NT2/D1 (cell line): ENCODE measurements at regions not wholly inside any gene's neighbourhood (a gene's known extent, or its start where the extent isn't known, plus 50 kb on each side); places are given as distances from the start of the nearest gene placed in this dataset.

Source experiments
- DNase-seq: peaks from one replicate; pipeline ENCODE4 v3.0.0-alpha.2; 2011; ENCODE audit warnings: low read depth, low spot score
- H3K27me3 ChIP-seq: 2 replicates; pipeline ENCODE4 v1.6.0; 2011; ENCODE audit warnings: mild to moderate bottlenecking; ENCODE audit not compliant: insufficient read length, insufficient read depth
- H3K36me3 ChIP-seq: 2 replicates; pipeline ENCODE4 v1.6.1; 2011; ENCODE audit warnings: mild to moderate bottlenecking, low read length, mixed read lengths; ENCODE audit not compliant: insufficient read depth, insufficient read length
- H3K4me1 ChIP-seq: 2 replicates; pipeline ENCODE4 v1.5.1; 2011; ENCODE audit not compliant: insufficient read depth, insufficient read length
- H3K4me3 ChIP-seq: 2 replicates; pipeline ENCODE4 v1.5.1; 2011; ENCODE audit warnings: low read depth; ENCODE audit not compliant: insufficient read length
- H3K9ac ChIP-seq: 2 replicates; pipeline ENCODE4 v1.6.0; 2011; ENCODE audit warnings: low read depth; ENCODE audit not compliant: insufficient read length
- H3K9me3 ChIP-seq: 2 replicates; pipeline ENCODE4 v1.5.1; 2011; ENCODE audit warnings: mild to moderate bottlenecking, low read length; ENCODE audit not compliant: insufficient read depth
- SUZ12 ChIP-seq: IDR thresholded peaks from 2 replicates; pipeline ENCODE4 v1.6.1; 2011; ENCODE audit not compliant: insufficient read length, insufficient read depth; ENCODE audit errors: extremely low read depth
- YY1 ChIP-seq: IDR thresholded peaks from 2 replicates; pipeline ENCODE4 v1.6.1; 2011; ENCODE audit not compliant: insufficient read length, insufficient read depth
- ZNF274 ChIP-seq: IDR thresholded peaks from 2 replicates; pipeline ENCODE4 v1.6.1; 2011; ENCODE audit warnings: mild to moderate bottlenecking, low read depth, low read length

- no peaks in the 10 kb centered on the region for H3K27me3 ChIP-seq
- no peak overlapping the region for H3K9ac ChIP-seq
- H3K4me3 ChIP-seq: no peak overlapping the region
- peaks cover under 1% of the 10 kb centered on the region; the same call in 1 of the 2 replicates for H3K9me3 ChIP-seq
- no peaks in the 10 kb centered on the region for H3K36me3 ChIP-seq
- TF ChIP-seq YY1: no peak
- no peak for TF ChIP-seq SUZ12
- TF ChIP-seq ZNF274: no peak
- H3K4me1 ChIP-seq: peaks cover 4% of the 10 kb centered on the region
- DNase-seq: no peak
Measured at GRCh38 chr1:168480997-168481396, 62.8 kb downstream of the XCL2 start.

DNA sequence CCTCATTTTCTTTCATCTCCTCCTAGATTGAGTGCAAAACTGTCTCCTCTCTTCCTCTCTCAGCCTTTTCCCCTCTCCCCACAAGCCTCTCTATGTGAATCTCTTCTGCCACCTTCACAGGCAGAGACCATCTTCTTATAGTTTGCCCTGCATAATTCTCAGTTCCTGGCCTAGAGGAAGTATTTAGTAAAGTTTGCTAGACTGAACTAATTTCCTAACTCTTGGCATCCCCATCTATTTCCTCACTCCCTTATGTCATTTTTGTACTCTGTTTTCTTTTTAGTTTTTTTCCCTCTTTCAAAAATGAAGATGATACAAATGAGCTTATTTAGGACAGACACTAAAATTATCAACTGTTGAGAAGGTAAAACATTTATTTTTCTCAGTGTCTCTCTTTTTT is 66.0 kb downstream of the XCL2 start:
- no peak for DNase-seq
- peaks cover 30% of the 10 kb centered on the region for H3K9me3 ChIP-seq
- no peak overlapping the region for H3K9ac ChIP-seq
- H3K27me3 ChIP-seq: no peaks in the 10 kb centered on the region
- TF ChIP-seq ZNF274: no peak
- TF ChIP-seq YY1: no peak
- no peak for TF ChIP-seq SUZ12
- peaks cover 4% of the 10 kb centered on the region for H3K4me1 ChIP-seq
- H3K4me3 ChIP-seq: no peak overlapping the region
- no peaks in the 10 kb centered on the region for H3K36me3 ChIP-seq

DNA sequence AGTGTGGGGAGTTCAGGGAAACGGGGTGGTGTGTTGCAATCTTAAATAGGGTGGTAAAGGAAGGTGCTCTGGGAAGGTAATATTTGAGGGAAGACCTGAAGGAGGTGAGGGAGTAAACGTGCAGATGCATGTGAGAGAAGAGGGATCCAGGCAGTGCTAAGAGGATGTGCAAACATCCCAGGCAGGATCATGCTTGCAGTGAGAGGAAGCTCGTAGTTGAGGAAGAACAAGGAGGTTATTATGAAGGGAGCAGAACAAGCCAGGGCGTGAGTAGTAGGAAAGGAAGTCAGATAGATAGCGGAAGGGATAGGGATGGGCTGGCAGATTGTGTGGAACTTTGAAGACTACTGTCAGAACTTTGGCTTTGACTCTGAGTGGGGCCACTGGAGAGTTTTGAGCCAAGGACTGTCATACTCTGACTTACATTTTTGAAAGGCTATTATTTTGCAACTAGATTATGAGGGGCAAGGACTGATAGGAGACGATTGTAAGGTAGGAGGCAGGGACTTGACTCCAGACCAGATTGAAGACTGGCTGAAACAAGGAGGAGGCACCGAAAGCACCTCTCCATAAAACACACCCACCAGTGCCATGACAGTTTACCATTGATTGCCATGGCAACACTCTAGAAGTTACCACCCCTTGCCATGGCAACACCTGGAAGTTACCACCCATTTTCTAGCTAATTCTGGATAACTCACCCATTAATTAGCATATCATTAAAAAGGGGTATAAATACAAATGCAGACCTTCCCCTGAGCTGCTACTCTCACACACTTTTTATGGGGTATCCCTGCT is 67.0 kb downstream of the XCL2 start:
- Histone ChIP-seq H3K4me3 (no peak overlapping the region), H3K9ac (no peak overlapping the region), H3K27me3 (no peaks in the 10 kb centered on the region), H3K4me1 (peaks cover 2% of the 10 kb centered on the region), H3K36me3 (no peaks in the 10 kb centered on the region), H3K9me3 (peaks cover 37% of the 10 kb centered on the region)
- TF ChIP-seq ZNF274: no peak
- no peak for TF ChIP-seq YY1
- DNase-seq: no peak

GRCh38 chr1:168474322-168474721 is 69.5 kb downstream of the XCL2 start:
- H3K36me3 ChIP-seq: no peaks in the 10 kb centered on the region
- no peak for DNase-seq
- no peaks in the 10 kb centered on the region for H3K27me3 ChIP-seq
- H3K9me3 ChIP-seq: peaks cover 37% of the 10 kb centered on the region
- H3K4me1 ChIP-seq: no peaks in the 10 kb centered on the region
- no peak overlapping the region for H3K4me3 ChIP-seq
- H3K9ac ChIP-seq: no peak overlapping the region
- TF ChIP-seq YY1 (no peak), SUZ12 (no peak), ZNF274 (no peak)

DNA sequence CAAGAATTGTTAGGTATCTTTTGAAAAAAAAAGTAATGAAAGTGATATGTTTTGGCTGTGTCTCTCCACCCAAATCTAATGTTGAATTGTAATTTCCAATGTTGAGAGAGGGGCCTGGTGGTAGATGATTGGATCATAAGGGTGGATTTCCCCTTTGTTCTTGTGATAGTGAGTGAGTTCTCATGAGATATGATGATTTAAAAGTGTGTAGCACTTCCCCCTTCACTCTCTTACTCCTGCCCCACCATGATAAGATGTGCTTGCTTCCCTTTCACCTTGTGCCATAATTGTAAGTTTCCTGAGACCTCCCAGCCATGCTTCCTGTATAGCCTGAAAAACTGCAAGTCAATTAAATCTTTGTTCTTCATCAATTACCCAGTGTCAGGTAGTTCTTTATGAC is 70.7 kb downstream of the XCL2 start:
- no peaks in the 10 kb centered on the region for H3K27me3 ChIP-seq
- H3K9ac ChIP-seq: no peak overlapping the region
- no peak for TF ChIP-seq ZNF274
- no peak for TF ChIP-seq YY1
- no peak for TF ChIP-seq SUZ12
- no peak for DNase-seq
- no peaks in the 10 kb centered on the region for H3K4me1 ChIP-seq
- peaks cover 37% of the 10 kb centered on the region for H3K9me3 ChIP-seq
- no peaks in the 10 kb centered on the region for H3K36me3 ChIP-seq
- H3K4me3 ChIP-seq: no peak overlapping the region

DNA sequence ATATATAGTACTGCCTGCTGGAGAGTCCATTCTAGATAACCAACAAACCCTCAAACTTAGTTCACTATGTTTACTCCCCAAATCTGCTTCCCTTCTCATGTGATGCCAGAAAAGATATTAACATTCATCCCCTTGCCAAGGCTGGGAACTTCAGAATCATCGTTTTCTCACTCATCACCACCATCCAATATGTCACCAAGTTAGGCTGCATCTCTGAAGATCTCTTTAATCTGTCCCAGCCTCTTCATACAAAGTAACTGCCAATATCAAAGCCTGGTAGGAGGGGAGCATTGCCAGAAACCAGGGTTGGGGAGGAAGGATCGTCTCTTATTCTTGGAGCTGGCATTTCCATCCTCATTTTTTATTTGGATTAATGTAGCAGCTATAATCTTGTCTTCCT is 71.6 kb downstream of the XCL2 start:
- peaks cover 37% of the 10 kb centered on the region for H3K9me3 ChIP-seq
- no peak overlapping the region for H3K4me3 ChIP-seq
- no peak overlapping the region for H3K9ac ChIP-seq
- no peaks in the 10 kb centered on the region for H3K27me3 ChIP-seq
- no peak for TF ChIP-seq SUZ12
- no peak for TF ChIP-seq YY1
- no peak for TF ChIP-seq ZNF274
- H3K36me3 ChIP-seq: no peaks in the 10 kb centered on the region
- no peaks in the 10 kb centered on the region for H3K4me1 ChIP-seq
- no peak for DNase-seq

GRCh38 chr1:168470901-168471431 is 72.8 kb downstream of the XCL2 start:
- no peak for DNase-seq
- Histone ChIP-seq H3K9ac (no peak overlapping the region), H3K36me3 (no peaks in the 10 kb centered on the region), H3K4me1 (no peaks in the 10 kb centered on the region), H3K9me3 (peaks cover 36% of the 10 kb centered on the region), H3K4me3 (no peak overlapping the region), H3K27me3 (no peaks in the 10 kb centered on the region)
- TF ChIP-seq SUZ12 (no peak), ZNF274 (no peak), YY1 (no peak)
